ENCODE measurements at regions not wholly inside any gene's neighbourhood (a gene's known extent, or its start where the extent isn't known, plus 50 kb on each side); places are given as distances from the start of the nearest gene placed in this dataset.

GRCh38 chr2:188028739-188029138 is 262.9 kb upstream of the GULP1 start:
- no peak for TF ChIP-seq CTCF (IDR thresholded peaks at IDR 0.05 in 4 of 5, conservative IDR thresholded peaks at IDR 0.05 in 1 of 5)
- no peak for TF ChIP-seq POLR2A (IDR thresholded peaks at IDR 0.05)

All from gastrocnemius medialis (tissue), 4 donors.